ENCODE measurements at regions not wholly inside any gene's neighbourhood (a gene's known extent, or its start where the extent isn't known, plus 50 kb on each side); places are given as distances from the start of the nearest gene placed in this dataset.

- DNase-seq (no peak), ATAC-seq (ENCODE audit: poor library complexity) (no peak)
- no peaks in the 10 kb centered on the region for H3K36me3 ChIP-seq (ENCODE audit: insufficient read depth, low read length)
- H3K27me3 ChIP-seq (ENCODE audit: control insufficient read depth in 1 of 2, insufficient read depth in 2 of 2, low read length in 2 of 2), result no peaks in the 10 kb centered on the region
- ChIA-PET POLR2A (no interaction called here), CTCF (no interaction called here)
- H3K9me3 Mint-ChIP-seq, result peaks cover 9% of the 10 kb centered on the region
- no peak overlapping the region for H3K27ac Mint-ChIP-seq
- H3K4me1 Mint-ChIP-seq (ENCODE audit: low read depth), result no peaks in the 10 kb centered on the region
- no peak for TF ChIP-seq CTCF (IDR thresholded peaks at IDR 0.05)
- no peaks in the 10 kb centered on the region for H3K9me3 ChIP-seq (ENCODE audit: control insufficient read depth in 1 of 2, insufficient read depth in 1 of 2, low read length in 2 of 2)
- H3K4me1 ChIP-seq (ENCODE audit: insufficient read depth, low read length), result no peaks in the 10 kb centered on the region
- intact Hi-C loops (cut with DNase I, micrococcal nuclease), result no loop called here
- H3K4me3 Mint-ChIP-seq, result no peak overlapping the region
- no peaks in the 10 kb centered on the region for H3K36me3 Mint-ChIP-seq (ENCODE audit: low read depth)
- no peak overlapping the region for H3K4me3 ChIP-seq (ENCODE audit: low read length)
- no peaks in the 10 kb centered on the region for H3K27me3 Mint-ChIP-seq
- no peak overlapping the region for H3K27ac ChIP-seq (ENCODE audit: low read depth in 1 of 2, low read length in 2 of 2)
Measured at GRCh38 chr3:104244680-104245220, 1122.0 kb upstream of the ALCAM start.

GRCh38 chr3:104245261-104245660 lies 1121.4 kb upstream of the ALCAM start:
- Histone ChIP-seq H3K4me1 (ENCODE audit: insufficient read depth, low read length) (no peaks in the 10 kb centered on the region), H3K27ac (ENCODE audit: low read depth in 1 of 2, low read length in 2 of 2) (no peak overlapping the region), H3K9me3 (ENCODE audit: control insufficient read depth in 1 of 2, insufficient read depth in 1 of 2, low read length in 2 of 2) (no peaks in the 10 kb centered on the region), H3K4me3 (ENCODE audit: low read length) (no peak overlapping the region), H3K36me3 (ENCODE audit: insufficient read depth, low read length) (no peaks in the 10 kb centered on the region), H3K27me3 (ENCODE audit: control insufficient read depth in 1 of 2, insufficient read depth in 2 of 2, low read length in 2 of 2) (no peaks in the 10 kb centered on the region)
- ChIA-PET CTCF (no interaction called here), POLR2A (no interaction called here)
- Mint-ChIP-seq H3K27ac (no peak overlapping the region), H3K4me3 (no peak overlapping the region), H3K36me3 (ENCODE audit: low read depth) (no peaks in the 10 kb centered on the region), H3K4me1 (ENCODE audit: low read depth) (no peaks in the 10 kb centered on the region), H3K9me3 (peaks cover 9% of the 10 kb centered on the region), H3K27me3 (no peaks in the 10 kb centered on the region)
- no peak for ATAC-seq (ENCODE audit: poor library complexity)
- intact Hi-C loops (cut with DNase I, micrococcal nuclease), result no loop called here
- TF ChIP-seq CTCF (IDR thresholded peaks at IDR 0.05), result no peak
- no peak for DNase-seq

- CTCF ChIA-PET, result no interaction called here
- H3K27me3 ChIP-seq (ENCODE audit: control insufficient read depth in 1 of 2, insufficient read depth in 2 of 2, low read length in 2 of 2), result no peaks in the 10 kb centered on the region
- H3K27ac Mint-ChIP-seq, result no peak overlapping the region
- no peaks in the 10 kb centered on the region for H3K27me3 Mint-ChIP-seq
- no peaks in the 10 kb centered on the region for H3K36me3 Mint-ChIP-seq (ENCODE audit: low read depth)
- no peaks in the 10 kb centered on the region for H3K4me1 Mint-ChIP-seq (ENCODE audit: low read depth)
- no peak for DNase-seq
- no peak overlapping the region for H3K4me3 Mint-ChIP-seq
- no peaks in the 10 kb centered on the region for H3K36me3 ChIP-seq (ENCODE audit: insufficient read depth, low read length)
- no peak overlapping the region for H3K4me3 ChIP-seq (ENCODE audit: low read length)
- no peak for ATAC-seq (ENCODE audit: poor library complexity)
- no peaks in the 10 kb centered on the region for H3K9me3 ChIP-seq (ENCODE audit: control insufficient read depth in 1 of 2, insufficient read depth in 1 of 2, low read length in 2 of 2)
- H3K27ac ChIP-seq (ENCODE audit: low read depth in 1 of 2, low read length in 2 of 2), result no peak overlapping the region
- intact Hi-C loops (cut with DNase I, micrococcal nuclease), result no loop called here
- no peak for TF ChIP-seq CTCF (IDR thresholded peaks at IDR 0.05)
- no peaks in the 10 kb centered on the region for H3K4me1 ChIP-seq (ENCODE audit: insufficient read depth, low read length)
- H3K9me3 Mint-ChIP-seq, result peaks cover 7% of the 10 kb centered on the region
- POLR2A ChIA-PET, result no interaction called here
Measured at GRCh38 chr3:104245981-104246380, 1120.7 kb upstream of the ALCAM start.
